ENCODE measurements at regions not wholly inside any gene's neighbourhood (a gene's known extent, or its start where the extent isn't known, plus 50 kb on each side); places are given as distances from the start of the nearest gene placed in this dataset.

- TF ChIP-seq CTCF (conservative IDR thresholded peaks at IDR 0.05; ENCODE audit: low read depth, low read length): no peak
- TF ChIP-seq EZH2phosphoT487 (IDR thresholded peaks at IDR 0.05; ENCODE audit: borderline replicate concordance, low read length): no peak
Observed at GRCh38 chr2:30084915-30085314, 61.9 kb upstream of the YPEL5 start.

Measured in PC-3 (cell line).